Kidney (tissue), 13 donors: ENCODE measurements at regions not wholly inside any gene's neighbourhood (a gene's known extent, or its start where the extent isn't known, plus 50 kb on each side); places are given as distances from the start of the nearest gene placed in this dataset.

Source experiments
- DNase-seq, 5 donors: peaks; one replicate each; pipeline ENCODE4 v3.0.0-alpha.2; 2013 to 2020
- FAIRE-seq: peaks from 2 replicates; lab custom pipeline; 2012; peaks lifted over from hg19 to GRCh38; lab: Jason Lieb, UNC
- H3K27ac ChIP-seq, 2 donors: one replicate each; pipeline ENCODE4 v1.7.0; 2013; ENCODE audit warnings: low read depth in 2 of 2, low read length in 2 of 2, inconsistent platforms in 1 of 2
- H3K27me3 ChIP-seq: one replicate; pipeline ENCODE4 v1.7.1; 2013; ENCODE audit warnings: low read length, inconsistent platforms; ENCODE audit not compliant: control insufficient read depth, insufficient read depth
- H3K36me3 ChIP-seq, 3 donors: one replicate each; pipeline versions ENCODE4 v1.7.0 to v1.7.1; 2013; ENCODE audit warnings: low read length in 3 of 3, control low read depth in 1 of 3, inconsistent platforms in 1 of 3; ENCODE audit not compliant: insufficient read depth in 3 of 3, control insufficient read depth in 2 of 3
- H3K4me1 ChIP-seq, 3 donors: one replicate each; pipeline versions ENCODE4 v1.7.0 to v1.7.1; 2013; ENCODE audit warnings: low read length in 3 of 3, inconsistent platforms in 1 of 3, low read depth in 1 of 3; ENCODE audit not compliant: control insufficient read depth in 2 of 3, insufficient read depth in 2 of 3
- H3K4me3 ChIP-seq, 3 donors: one replicate each; pipeline versions ENCODE4 v1.7.0 to v1.8.1; 2013; ENCODE audit warnings: low read length in 3 of 3, control low read depth in 1 of 3, inconsistent platforms in 1 of 3
- H3K9ac ChIP-seq, 3 donors: one replicate each; pipeline versions ENCODE4 v1.7.0 to v1.7.1; 2013; ENCODE audit warnings: low read length in 3 of 3, control low read depth in 1 of 3, inconsistent platforms in 1 of 3
- H3K9me3 ChIP-seq, 3 donors: one replicate each; pipeline versions ENCODE4 v1.7.0 to v1.7.1; 2013; ENCODE audit warnings: low read length in 3 of 3, control low read depth in 1 of 3, inconsistent platforms in 1 of 3; ENCODE audit not compliant: control insufficient read depth in 2 of 3, insufficient read depth in 1 of 3
- intact Hi-C: fragments of 100-400 bp; cut with DNase I; formaldehyde crosslinking; loops from one replicate; pipeline ENCODE4 v1.11.1; 2022
- TF ChIP-seq, protein P1 (sequence below): IDR thresholded peaks from 3 replicates; pipeline ENCODE4 v1.5.1; 2012; ENCODE audit warnings: mild to moderate bottlenecking, moderate library complexity, borderline replicate concordance; ENCODE audit not compliant: insufficient read depth; ENCODE audit errors: extremely low read depth
- donor health status: control.
- donor health status: control.
- donor health status: control.
- donor health status: control.
- donor health status: control.
- donor health status: DM: yes; HTN: yes; CAD: no.
- donor health status: Normal renal cell carcinoma (clear cell type).

DNA sequence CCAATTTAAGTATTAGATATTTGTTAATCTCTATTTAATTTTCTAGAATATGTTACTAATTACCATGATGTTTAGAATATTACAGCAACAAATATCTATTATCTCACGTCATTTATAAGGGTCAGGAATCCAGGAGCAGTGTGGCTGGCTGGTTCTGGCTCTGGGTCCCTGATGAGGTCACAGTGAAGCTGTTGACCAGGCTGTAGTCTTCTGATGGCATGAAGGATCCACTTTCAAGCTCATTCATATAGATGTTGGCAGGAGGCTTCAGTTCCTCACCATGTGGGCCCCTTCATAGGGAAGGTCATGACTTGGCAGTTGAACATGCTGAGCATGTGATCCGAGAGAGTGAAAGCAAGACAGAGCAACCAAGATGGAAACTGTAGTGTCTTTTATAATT, 375.6 kb downstream of the ATP23 start:
- Histone ChIP-seq H3K27me3 (no peaks in the 10 kb centered on the region), H3K4me3 (no peak overlapping the region), H3K9me3 (no peaks in the 10 kb centered on the region), H3K27ac (no peak overlapping the region), H3K9ac (no peak overlapping the region), H3K36me3 (no peaks in the 10 kb centered on the region), H3K4me1 (no peaks in the 10 kb centered on the region)
- TF ChIP-seq, protein P1, sequence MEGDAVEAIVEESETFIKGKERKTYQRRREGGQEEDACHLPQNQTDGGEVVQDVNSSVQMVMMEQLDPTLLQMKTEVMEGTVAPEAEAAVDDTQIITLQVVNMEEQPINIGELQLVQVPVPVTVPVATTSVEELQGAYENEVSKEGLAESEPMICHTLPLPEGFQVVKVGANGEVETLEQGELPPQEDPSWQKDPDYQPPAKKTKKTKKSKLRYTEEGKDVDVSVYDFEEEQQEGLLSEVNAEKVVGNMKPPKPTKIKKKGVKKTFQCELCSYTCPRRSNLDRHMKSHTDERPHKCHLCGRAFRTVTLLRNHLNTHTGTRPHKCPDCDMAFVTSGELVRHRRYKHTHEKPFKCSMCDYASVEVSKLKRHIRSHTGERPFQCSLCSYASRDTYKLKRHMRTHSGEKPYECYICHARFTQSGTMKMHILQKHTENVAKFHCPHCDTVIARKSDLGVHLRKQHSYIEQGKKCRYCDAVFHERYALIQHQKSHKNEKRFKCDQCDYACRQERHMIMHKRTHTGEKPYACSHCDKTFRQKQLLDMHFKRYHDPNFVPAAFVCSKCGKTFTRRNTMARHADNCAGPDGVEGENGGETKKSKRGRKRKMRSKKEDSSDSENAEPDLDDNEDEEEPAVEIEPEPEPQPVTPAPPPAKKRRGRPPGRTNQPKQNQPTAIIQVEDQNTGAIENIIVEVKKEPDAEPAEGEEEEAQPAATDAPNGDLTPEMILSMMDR, result no peak
- no peak for FAIRE-seq
- intact Hi-C loops, result no loop called here
- DNase-seq, result no peak

DNA sequence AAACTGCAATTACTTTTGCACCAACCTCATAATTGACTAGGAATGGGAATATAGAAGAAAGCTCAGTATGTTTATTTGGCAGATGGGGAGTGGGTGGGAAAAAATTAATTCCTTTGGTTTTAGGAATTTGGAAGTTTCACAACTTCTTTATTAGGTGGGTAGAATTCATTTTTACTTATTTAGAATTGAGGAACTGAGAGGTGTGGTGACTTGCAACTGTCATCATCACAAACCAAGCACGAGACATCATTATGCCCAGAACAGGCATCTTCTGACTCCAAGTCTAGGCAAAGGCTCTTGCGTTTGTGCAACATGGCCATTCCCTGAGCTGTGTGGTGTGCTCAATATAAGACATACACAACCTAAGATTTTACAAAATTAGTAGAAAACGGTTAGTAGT, 380.0 kb downstream of the ATP23 start:
- TF ChIP-seq, protein P1, result no peak
- Histone ChIP-seq H3K9ac (no peak overlapping the region), H3K9me3 (no peaks in the 10 kb centered on the region), H3K27me3 (no peaks in the 10 kb centered on the region), H3K4me3 (no peak overlapping the region), H3K36me3 (no peaks in the 10 kb centered on the region), H3K4me1 (no peaks in the 10 kb centered on the region), H3K27ac (no peak overlapping the region)
- no peak for FAIRE-seq
- DNase-seq, result no peak
- intact Hi-C loops, result no loop called here

DNA sequence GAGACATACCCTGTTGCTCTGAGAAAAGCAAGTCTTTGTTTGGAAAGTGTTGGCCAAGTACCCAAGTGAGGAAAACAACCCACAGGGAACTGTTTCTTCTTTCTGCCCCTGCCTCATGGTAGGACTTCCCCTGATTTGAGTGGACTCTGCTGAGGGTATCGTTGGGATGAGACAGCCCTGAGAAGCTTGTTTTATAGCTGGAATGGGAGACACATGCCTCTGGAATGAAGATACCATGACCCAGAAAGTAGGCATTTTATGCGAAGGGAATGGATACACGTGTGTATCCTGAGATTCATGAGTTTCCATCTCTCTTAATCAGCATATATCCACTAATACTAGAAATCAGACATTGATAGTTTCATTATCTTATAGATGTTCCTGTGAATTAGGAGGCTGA, 382.3 kb downstream of the ATP23 start:
- H3K9ac ChIP-seq, result no peak overlapping the region
- DNase-seq, result no peak
- TF ChIP-seq, protein P1, result no peak
- H3K4me3 ChIP-seq, result no peak overlapping the region
- FAIRE-seq, result no peak
- intact Hi-C loops, result no loop called here
- H3K27me3 ChIP-seq, result no peaks in the 10 kb centered on the region
- no peaks in the 10 kb centered on the region for H3K9me3 ChIP-seq
- no peaks in the 10 kb centered on the region for H3K4me1 ChIP-seq
- H3K27ac ChIP-seq, result no peak overlapping the region
- H3K36me3 ChIP-seq, result no peaks in the 10 kb centered on the region

DNA sequence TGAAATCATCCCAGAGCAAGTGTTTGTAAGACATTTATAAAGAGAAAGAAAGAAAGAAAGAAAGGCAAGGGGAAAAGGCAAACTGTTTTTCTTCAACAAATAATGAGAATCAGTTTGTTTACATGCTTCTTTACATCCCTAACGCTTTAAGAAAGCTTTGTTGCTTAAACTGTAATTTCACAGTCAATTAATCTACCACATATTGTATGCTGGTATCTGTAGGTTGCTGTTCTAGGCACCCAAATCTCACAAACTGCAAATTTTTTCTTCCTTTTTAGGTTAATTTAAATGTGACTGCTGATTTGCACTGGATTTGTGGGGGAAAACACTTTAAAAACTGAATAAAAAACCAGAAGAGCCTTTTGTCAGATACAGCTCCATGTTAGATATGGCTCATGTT, 384.2 kb downstream of the ATP23 start:
- Histone ChIP-seq H3K36me3 (no peaks in the 10 kb centered on the region), H3K9ac (no peak overlapping the region), H3K27ac (no peak overlapping the region), H3K4me1 (no peaks in the 10 kb centered on the region), H3K27me3 (no peaks in the 10 kb centered on the region), H3K9me3 (no peaks in the 10 kb centered on the region), H3K4me3 (no peak overlapping the region)
- intact Hi-C loops, result no loop called here
- no peak for FAIRE-seq
- no peak for DNase-seq
- TF ChIP-seq, protein P1, result no peak
